HG03342 (cell line): ENCODE measurements at regions not wholly inside any gene's neighbourhood (a gene's known extent, or its start where the extent isn't known, plus 50 kb on each side); places are given as distances from the start of the nearest gene placed in this dataset.

Experiments
- ATAC-seq: cut with Tn5 transposase; IDR thresholded peaks from one replicate; pipeline ENCODE4 v1.9.1; 2021; ENCODE audit warnings: mild to moderate bottlenecking, moderate library complexity; ENCODE audit not compliant: unreplicated experiment

- ATAC-seq: no peak
These were observed 2563.6 kb downstream of the PCDH7 start for GRCh38 chr4:33283818-33284217.

- ATAC-seq: no peak
These were observed 2576.8 kb downstream of the PCDH7 start for GRCh38 chr4:33296876-33297455.

- ATAC-seq: no peak
These were observed 2582.2 kb downstream of the PCDH7 start for GRCh38 chr4:33302321-33302720.

- no peak for ATAC-seq
These were observed 2586.0 kb downstream of the PCDH7 start for GRCh38 chr4:33306131-33306530.

- no peak for ATAC-seq
These were observed 2595.9 kb downstream of the PCDH7 start for GRCh38 chr4:33316033-33316432.

- no peak for ATAC-seq
These were observed 2596.4 kb downstream of the PCDH7 start for GRCh38 chr4:33316578-33316977.

- ATAC-seq: no peak
These were observed 2603.2 kb downstream of the PCDH7 start for GRCh38 chr4:33323393-33323792.

GRCh38 chr4:33334416-33334815 lies 2614.2 kb downstream of the PCDH7 start:
- no peak for ATAC-seq

GRCh38 chr4:33339762-33340161 lies 2619.6 kb downstream of the PCDH7 start:
- no peak for ATAC-seq

- no peak for ATAC-seq
These were observed 2620.0 kb downstream of the PCDH7 start for GRCh38 chr4:33340168-33340567.

- no peak for ATAC-seq
These were observed 2629.2 kb downstream of the PCDH7 start for GRCh38 chr4:33349376-33349775.

- ATAC-seq: no peak
These were observed 2637.0 kb downstream of the PCDH7 start for GRCh38 chr4:33357121-33357520.

GRCh38 chr4:33369446-33369845 lies 2649.3 kb downstream of the PCDH7 start:
- no peak for ATAC-seq

- ATAC-seq: no peak
These were observed 2661.6 kb downstream of the PCDH7 start for GRCh38 chr4:33381816-33382215.

GRCh38 chr4:33386764-33387163 lies 2666.6 kb downstream of the PCDH7 start:
- no peak for ATAC-seq

GRCh38 chr4:33390976-33391375 lies 2670.8 kb downstream of the PCDH7 start:
- ATAC-seq: no peak

- no peak for ATAC-seq
These were observed 2675.7 kb downstream of the PCDH7 start for GRCh38 chr4:33395731-33396485.

- ATAC-seq: no peak
These were observed 2680.3 kb downstream of the PCDH7 start for GRCh38 chr4:33400504-33400903.

- no peak for ATAC-seq
These were observed 2687.3 kb downstream of the PCDH7 start for GRCh38 chr4:33407496-33407895.

GRCh38 chr4:33411182-33411581 lies 2691.0 kb downstream of the PCDH7 start:
- ATAC-seq: no peak

GRCh38 chr4:33421887-33422286 lies 2701.7 kb downstream of the PCDH7 start:
- ATAC-seq: no peak

- ATAC-seq: no peak
These were observed 2702.5 kb downstream of the PCDH7 start for GRCh38 chr4:33422656-33423055.

GRCh38 chr4:33425936-33426335 lies 2705.8 kb downstream of the PCDH7 start:
- ATAC-seq: no peak
